Cardiac muscle cell (in vitro differentiated cells and primary cell): ENCODE measurements at regions not wholly inside any gene's neighbourhood (a gene's known extent, or its start where the extent isn't known, plus 50 kb on each side); places are given as distances from the start of the nearest gene placed in this dataset.
"Not testable (repeated sequence)": the region's sequence is repeated elsewhere in the genome, so short reads cannot be mapped to it uniquely, and the experiment has no call there.

ENCODE experiments used
- DNase-seq, 2 donors: peaks; one replicate each; pipeline versions ENCODE4 v3.0.0 to v3.0.0-alpha.2; 2010 to 2017; ENCODE audit warnings: low read depth in 1 of 2, low spot score in 1 of 2
- H3K27ac ChIP-seq: fragments of 200-600 bp; sonication (generic); 2 replicates; pipeline ENCODE4 v1.5.1; 2016
- H3K27me3 ChIP-seq: fragments of 200-600 bp; sonication (generic); 2 replicates; pipeline ENCODE4 v1.6.0; 2016; ENCODE audit warnings: control low read depth
- H3K36me3 ChIP-seq: fragments of 200-600 bp; sonication (generic); 2 replicates; pipeline ENCODE4 v1.5.1; 2016; ENCODE audit warnings: control low read depth
- H3K4me1 ChIP-seq: fragments of 200-600 bp; sonication (generic); 2 replicates; pipeline ENCODE4 v1.8.1; 2017; ENCODE audit warnings: low read depth, mild to moderate bottlenecking, mixed run types
- H3K4me3 ChIP-seq: fragments of 200-600 bp; sonication (generic); 2 replicates; pipeline ENCODE4 v1.5.1; 2016; ENCODE audit warnings: mild to moderate bottlenecking
- H3K9me3 ChIP-seq: fragments of 200-600 bp; sonication (generic); 2 replicates; pipeline ENCODE4 v1.5.1; 2017; ENCODE audit warnings: low read depth, mild to moderate bottlenecking, control low read depth
- TF ChIP-seq, protein P1 (sequence below): IDR thresholded peaks from 2 replicates; pipeline ENCODE4 v1.5.1; 2012; ENCODE audit warnings: low read depth, mild to moderate bottlenecking, low read length

DNA sequence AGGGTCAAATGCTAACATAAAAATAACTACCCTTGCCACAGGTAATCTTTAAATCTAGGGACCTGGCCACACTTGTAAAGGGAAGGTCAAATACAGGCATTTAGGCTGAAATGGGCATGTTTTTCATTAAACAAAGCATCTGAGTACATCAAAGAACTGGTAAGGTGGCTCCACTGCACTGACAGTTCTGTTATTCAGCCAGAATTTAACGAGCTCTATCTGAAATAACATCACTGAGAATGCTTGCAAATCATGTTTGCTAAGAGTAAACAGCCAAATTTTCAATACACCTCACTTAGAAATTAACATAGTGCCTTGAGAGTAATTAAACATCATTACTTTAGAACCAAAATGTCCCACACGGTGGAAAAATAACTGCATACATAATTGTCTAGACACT is 118.9 kb downstream of the MTHFS start:
- Histone ChIP-seq H3K4me3 (no peak overlapping the region), H3K36me3 (no peaks in the 10 kb centered on the region), H3K27ac (no peak overlapping the region), H3K27me3 (no peaks in the 10 kb centered on the region), H3K4me1 (no peaks in the 10 kb centered on the region), H3K9me3 (no peaks in the 10 kb centered on the region)
- TF ChIP-seq, protein P1, sequence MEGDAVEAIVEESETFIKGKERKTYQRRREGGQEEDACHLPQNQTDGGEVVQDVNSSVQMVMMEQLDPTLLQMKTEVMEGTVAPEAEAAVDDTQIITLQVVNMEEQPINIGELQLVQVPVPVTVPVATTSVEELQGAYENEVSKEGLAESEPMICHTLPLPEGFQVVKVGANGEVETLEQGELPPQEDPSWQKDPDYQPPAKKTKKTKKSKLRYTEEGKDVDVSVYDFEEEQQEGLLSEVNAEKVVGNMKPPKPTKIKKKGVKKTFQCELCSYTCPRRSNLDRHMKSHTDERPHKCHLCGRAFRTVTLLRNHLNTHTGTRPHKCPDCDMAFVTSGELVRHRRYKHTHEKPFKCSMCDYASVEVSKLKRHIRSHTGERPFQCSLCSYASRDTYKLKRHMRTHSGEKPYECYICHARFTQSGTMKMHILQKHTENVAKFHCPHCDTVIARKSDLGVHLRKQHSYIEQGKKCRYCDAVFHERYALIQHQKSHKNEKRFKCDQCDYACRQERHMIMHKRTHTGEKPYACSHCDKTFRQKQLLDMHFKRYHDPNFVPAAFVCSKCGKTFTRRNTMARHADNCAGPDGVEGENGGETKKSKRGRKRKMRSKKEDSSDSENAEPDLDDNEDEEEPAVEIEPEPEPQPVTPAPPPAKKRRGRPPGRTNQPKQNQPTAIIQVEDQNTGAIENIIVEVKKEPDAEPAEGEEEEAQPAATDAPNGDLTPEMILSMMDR, result no peak
- DNase-seq, result no peak

DNA sequence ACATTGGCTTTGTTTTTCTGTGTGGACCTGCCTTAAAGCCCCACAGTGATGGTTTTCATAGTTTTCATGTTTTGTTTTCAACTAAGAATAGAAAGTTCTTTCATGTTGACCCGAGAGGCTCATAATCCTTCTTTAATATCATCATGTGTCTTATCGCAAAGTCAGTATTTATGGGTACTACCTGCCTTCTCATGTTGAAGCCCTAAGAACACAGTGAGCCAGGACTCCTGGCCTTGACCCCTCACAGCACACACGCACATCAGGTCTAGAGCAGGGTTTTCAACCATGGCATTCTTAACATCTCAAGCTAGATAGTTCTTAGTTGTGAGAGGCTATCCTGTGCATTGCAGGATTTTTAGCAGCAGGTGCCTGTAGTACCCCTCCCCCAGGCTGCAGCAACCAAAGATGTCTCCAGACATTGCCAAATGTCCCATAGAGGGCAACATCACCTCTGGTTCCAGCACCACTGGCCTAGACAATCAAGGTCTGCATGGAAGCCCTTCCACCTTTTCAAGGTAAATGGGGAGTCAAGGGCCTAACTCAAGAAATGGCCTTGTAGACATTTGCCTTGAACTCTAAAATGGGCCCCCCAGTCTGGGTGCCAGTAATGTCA is 118.3 kb downstream of the MTHFS start:
- no peak for DNase-seq

DNA sequence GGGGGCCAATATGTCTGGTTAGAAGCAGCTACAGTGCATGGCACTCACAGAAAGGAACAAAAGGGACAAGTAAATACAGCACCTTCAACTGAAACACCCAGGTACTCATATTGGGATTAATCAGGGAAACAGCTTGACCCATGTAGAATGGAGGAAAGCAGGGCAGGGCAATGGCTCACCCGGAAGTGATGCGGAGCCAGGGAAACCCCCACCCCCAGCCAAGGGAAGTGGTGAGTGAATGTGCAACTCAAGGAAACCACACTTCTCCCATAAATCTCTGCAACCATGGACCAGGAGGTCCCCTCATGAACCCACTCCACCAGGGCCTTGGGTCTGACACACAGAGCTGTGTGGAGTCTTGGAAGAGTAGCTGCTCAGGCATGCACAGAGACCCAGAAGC is 117.1 kb downstream of the MTHFS start:
- DNase-seq, result no peak
- no peak overlapping the region for H3K27ac ChIP-seq
- H3K4me3 ChIP-seq, result no peak overlapping the region
- no peaks in the 10 kb centered on the region for H3K9me3 ChIP-seq
- TF ChIP-seq, protein P1, result no peak
- H3K36me3 ChIP-seq, result no peaks in the 10 kb centered on the region
- H3K27me3 ChIP-seq, result no peaks in the 10 kb centered on the region
- no peaks in the 10 kb centered on the region for H3K4me1 ChIP-seq

More for the DNA sequence above, 118.3 kb downstream of the MTHFS start:
- Histone ChIP-seq H3K27me3 (no peaks in the 10 kb centered on the region), H3K4me1 (no peaks in the 10 kb centered on the region), H3K4me3 (no peak overlapping the region), H3K9me3 (no peaks in the 10 kb centered on the region), H3K27ac (no peak overlapping the region), H3K36me3 (no peaks in the 10 kb centered on the region)
- TF ChIP-seq, protein P1, result no peak

DNA sequence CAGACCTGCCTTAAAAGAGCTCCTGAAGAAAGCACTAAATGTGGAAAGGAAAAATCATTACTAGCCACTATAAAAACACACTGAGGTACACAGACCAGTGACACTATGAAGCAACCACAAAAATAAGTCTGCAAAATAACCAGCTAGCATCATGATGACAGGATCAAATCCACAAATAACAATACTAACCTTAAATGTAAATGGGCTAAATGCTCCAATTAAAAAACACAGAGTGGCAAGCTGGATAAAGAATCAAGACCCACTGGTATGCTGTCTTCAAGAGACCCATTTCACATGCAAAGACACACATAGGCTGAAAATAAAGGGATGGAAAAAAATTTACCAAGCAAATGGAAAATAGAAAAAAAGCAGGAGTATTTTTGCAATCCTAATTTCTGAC is 114.5 kb downstream of the MTHFS start:
- not testable (repeated sequence) for H3K36me3 ChIP-seq, H3K9me3 ChIP-seq, H3K4me1 ChIP-seq, H3K4me3 ChIP-seq, H3K27ac ChIP-seq, DNase-seq, H3K27me3 ChIP-seq
